Smooth muscle cell (in vitro differentiated cells): ENCODE measurements at regions not wholly inside any gene's neighbourhood (a gene's known extent, or its start where the extent isn't known, plus 50 kb on each side); places are given as distances from the start of the nearest gene placed in this dataset.

Source experiments
- DNase-seq: peaks from one replicate; lab custom pipeline; 2025; ENCODE audit not compliant: unreplicated experiment; lab: John Stamatoyannopoulos, UW
- H2AFZ ChIP-seq: fragments of 200-600 bp; sonication (generic); 2 replicates; pipeline ENCODE4 v1.6.0; 2016; ENCODE audit warnings: antibody characterized with exemption, low read depth, mild to moderate bottlenecking
- H3F3A ChIP-seq: fragments of 200-600 bp; sonication (generic); 2 replicates; pipeline ENCODE4 v1.6.0; 2017; ENCODE audit warnings: antibody characterized with exemption, low read depth
- H3K27ac ChIP-seq: fragments of 200-600 bp; sonication (generic); 2 replicates; pipeline ENCODE4 v1.5.1; 2016; ENCODE audit warnings: low read depth, mild to moderate bottlenecking
- H3K27me3 ChIP-seq: fragments of 200-600 bp; sonication (generic); 2 replicates; pipeline ENCODE4 v1.6.1; 2016; ENCODE audit warnings: low read depth, mild to moderate bottlenecking
- H3K36me3 ChIP-seq: fragments of 200-600 bp; sonication (generic); 2 replicates; pipeline ENCODE4 v1.5.1; 2016; ENCODE audit warnings: low read depth
- H3K4me1 ChIP-seq: fragments of 200-600 bp; sonication (generic); 2 replicates; pipeline ENCODE4 v1.5.1; 2016; ENCODE audit warnings: low read depth
- H3K4me2 ChIP-seq: fragments of 200-600 bp; sonication (generic); 2 replicates; pipeline ENCODE4 v1.6.0; 2016; ENCODE audit warnings: mild to moderate bottlenecking
- H3K4me3 ChIP-seq: fragments of 200-600 bp; sonication (generic); 2 replicates; pipeline ENCODE4 v1.5.1; 2016; ENCODE audit warnings: mild to moderate bottlenecking
- H3K79me2 ChIP-seq: fragments of 200-600 bp; sonication (generic); 2 replicates; pipeline ENCODE4 v1.6.0; 2016; ENCODE audit warnings: low read depth, mild to moderate bottlenecking
- H3K9ac ChIP-seq: fragments of 200-600 bp; sonication (generic); 2 replicates; pipeline ENCODE4 v1.6.0; 2016; ENCODE audit warnings: low read depth
- H3K9me3 ChIP-seq: fragments of 200-600 bp; sonication (generic); replicated peaks from 2 replicates; pipeline ENCODE4 v1.5.1; 2016; ENCODE audit warnings: low read depth
- H4K20me1 ChIP-seq: fragments of 200-600 bp; sonication (generic); 2 replicates; pipeline ENCODE4 v1.6.0; 2016; ENCODE audit warnings: low read depth
- WGBS: methylation state at CpG from one replicate; pipeline ENCODE4 v1.1.7; 2016; ENCODE audit warnings: low lambda C conversion rate; 5-methylcytosine and 5-hydroxymethylcytosine counted together
- TF ChIP-seq, protein P1 (sequence below): fragments of 200-600 bp; sonication (generic); IDR thresholded peaks from 2 replicates; pipeline ENCODE4 v1.5.1; 2017; ENCODE audit warnings: borderline replicate concordance, mild to moderate bottlenecking, antibody characterized with exemption; ENCODE audit not compliant: insufficient read depth, poor library complexity, severe bottlenecking

DNA sequence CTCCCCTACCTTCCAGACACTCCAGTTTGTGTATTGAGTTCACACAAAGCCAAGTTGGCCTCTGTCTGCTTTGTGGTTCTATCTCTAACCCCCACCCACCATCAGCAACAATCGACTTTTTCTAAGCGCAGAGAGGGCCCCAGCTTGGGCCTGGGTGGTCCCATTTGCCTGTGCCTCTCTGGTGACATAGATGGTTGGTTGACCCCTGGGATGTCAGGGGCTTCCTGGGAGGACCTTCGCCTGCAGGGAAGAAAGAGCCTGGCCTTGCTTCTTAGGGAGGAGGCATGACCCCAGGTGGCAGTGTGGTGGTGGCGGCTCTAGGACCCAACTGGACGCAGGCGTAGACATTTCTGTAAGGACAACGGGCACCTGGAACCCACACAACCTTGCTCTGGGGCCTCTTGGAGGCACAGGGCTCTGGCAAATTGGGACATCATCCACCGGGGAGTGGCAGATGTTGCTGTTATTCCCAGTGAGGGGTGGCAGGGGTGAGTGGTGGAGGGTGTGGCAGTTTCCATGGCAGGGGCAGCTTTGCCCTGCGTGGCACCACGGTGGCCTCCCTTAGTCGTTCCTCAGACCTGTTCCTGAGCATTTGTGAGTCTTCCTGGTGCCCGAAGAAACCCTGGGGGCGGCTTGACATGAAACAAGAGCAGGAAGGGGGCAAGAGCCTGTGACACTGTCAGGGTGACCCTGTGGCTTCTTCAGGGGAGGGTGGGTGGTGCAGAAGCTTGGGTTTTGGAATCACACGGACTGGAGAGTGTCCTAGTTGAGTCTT is 171.0 kb upstream of the IER5L start:
- Histone ChIP-seq H3K36me3 (no peaks in the 10 kb centered on the region), H3K27ac (no peak overlapping the region), H3K9ac (no peak overlapping the region), H4K20me1 (no peaks in the 10 kb centered on the region), H3K27me3 (no peaks in the 10 kb centered on the region), H3K4me3 (no peak overlapping the region), H3K4me1 (peaks cover 14% of the 10 kb centered on the region), H3K4me2 (no peak overlapping the region), H3K79me2 (no peaks in the 10 kb centered on the region), H2AFZ (no peak overlapping the region), H3K9me3 (no peaks in the 10 kb centered on the region), H3F3A (peaks cover 17% of the 10 kb centered on the region)
- no peak for DNase-seq
- WGBS: 88% methylated on average over 14 of the region's 14 CpGs
- TF ChIP-seq, protein P1, sequence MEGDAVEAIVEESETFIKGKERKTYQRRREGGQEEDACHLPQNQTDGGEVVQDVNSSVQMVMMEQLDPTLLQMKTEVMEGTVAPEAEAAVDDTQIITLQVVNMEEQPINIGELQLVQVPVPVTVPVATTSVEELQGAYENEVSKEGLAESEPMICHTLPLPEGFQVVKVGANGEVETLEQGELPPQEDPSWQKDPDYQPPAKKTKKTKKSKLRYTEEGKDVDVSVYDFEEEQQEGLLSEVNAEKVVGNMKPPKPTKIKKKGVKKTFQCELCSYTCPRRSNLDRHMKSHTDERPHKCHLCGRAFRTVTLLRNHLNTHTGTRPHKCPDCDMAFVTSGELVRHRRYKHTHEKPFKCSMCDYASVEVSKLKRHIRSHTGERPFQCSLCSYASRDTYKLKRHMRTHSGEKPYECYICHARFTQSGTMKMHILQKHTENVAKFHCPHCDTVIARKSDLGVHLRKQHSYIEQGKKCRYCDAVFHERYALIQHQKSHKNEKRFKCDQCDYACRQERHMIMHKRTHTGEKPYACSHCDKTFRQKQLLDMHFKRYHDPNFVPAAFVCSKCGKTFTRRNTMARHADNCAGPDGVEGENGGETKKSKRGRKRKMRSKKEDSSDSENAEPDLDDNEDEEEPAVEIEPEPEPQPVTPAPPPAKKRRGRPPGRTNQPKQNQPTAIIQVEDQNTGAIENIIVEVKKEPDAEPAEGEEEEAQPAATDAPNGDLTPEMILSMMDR: no peak

DNA sequence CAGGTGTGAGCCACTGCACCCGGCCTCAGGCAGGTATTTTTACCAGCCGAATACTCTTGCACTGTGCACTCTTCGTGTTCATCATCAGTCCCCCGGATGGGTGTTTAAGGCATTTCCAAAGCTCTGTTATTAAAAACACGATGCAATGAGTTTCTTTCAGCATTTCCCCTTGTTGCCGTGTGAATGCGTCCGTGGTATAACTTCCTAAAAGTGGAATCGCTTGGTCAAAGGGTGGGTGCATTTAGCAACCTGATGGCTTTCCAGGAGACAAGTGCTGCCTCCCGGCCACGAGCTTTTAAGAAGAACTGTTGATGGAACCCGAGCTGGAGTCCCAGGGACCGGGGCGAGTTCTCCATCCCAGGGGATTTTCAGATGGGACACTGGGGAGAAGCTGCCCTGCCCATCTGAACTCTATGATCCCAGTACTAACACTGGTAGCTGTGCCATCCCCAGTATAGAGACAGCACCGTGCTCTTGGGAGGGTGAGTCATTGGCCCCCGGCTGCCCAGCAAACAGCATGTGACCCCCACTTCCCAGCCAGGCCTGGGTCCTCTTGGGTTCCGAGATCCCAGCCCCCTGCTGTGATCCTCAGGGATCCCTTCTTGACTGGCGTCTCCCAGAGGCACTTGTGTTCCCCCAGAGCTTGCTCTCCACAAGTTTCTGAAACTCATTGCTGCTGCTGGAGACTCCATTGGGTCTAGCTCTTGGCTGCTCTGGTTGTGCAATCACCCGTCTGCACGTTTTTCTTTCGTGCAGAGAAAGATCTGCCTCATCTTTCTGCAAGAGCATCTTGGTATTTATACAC is 169.5 kb upstream of the IER5L start:
- H2AFZ ChIP-seq: no peak overlapping the region
- H3K9ac ChIP-seq: no peak overlapping the region
- WGBS: 76% methylated on average over 21 of the region's 21 CpGs

DNA sequence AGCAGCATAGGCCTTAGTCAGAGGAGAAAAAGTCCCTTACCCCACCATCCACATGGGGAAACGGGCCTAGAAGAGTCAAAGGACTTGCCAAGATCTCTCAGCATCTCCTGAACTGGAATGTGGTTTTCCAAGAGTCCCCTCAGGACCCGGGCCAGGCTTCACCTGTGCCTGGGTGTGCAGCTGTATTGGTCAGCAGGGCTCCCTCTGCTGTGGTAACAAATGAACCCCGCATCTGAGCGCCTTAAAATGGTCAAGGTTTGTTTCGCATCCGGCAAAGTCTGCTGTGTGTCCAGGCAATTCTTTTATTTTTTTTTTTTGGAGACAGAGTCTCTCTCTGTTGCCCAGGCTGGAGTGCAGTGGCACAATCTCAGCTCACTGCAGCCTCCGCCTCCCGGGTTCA is 168.0 kb upstream of the IER5L start:
- 97% methylated on average over 8 of the region's 8 CpGs for WGBS
- H3F3A ChIP-seq: peaks cover 22% of the 10 kb centered on the region

More for the DNA sequence above, 169.5 kb upstream of the IER5L start:
- Histone ChIP-seq H3F3A (peaks cover 22% of the 10 kb centered on the region), H3K36me3 (no peaks in the 10 kb centered on the region), H4K20me1 (no peaks in the 10 kb centered on the region), H3K79me2 (no peaks in the 10 kb centered on the region), H3K27ac (no peak overlapping the region), H3K4me2 (no peak overlapping the region), H3K4me1 (peaks cover 2% of the 10 kb centered on the region), H3K27me3 (no peaks in the 10 kb centered on the region), H3K9me3 (no peaks in the 10 kb centered on the region), H3K4me3 (no peak overlapping the region)
- TF ChIP-seq, protein P1: no peak
- DNase-seq: no peak

More for the DNA sequence above, 168.0 kb upstream of the IER5L start:
- no peak overlapping the region for H3K27ac ChIP-seq
- H2AFZ ChIP-seq: no peak overlapping the region
- H3K27me3 ChIP-seq: no peaks in the 10 kb centered on the region
- H3K36me3 ChIP-seq: no peaks in the 10 kb centered on the region
- H3K9ac ChIP-seq: no peak overlapping the region
- H3K4me1 ChIP-seq: peaks cover 2% of the 10 kb centered on the region
- TF ChIP-seq, protein P1: no peak
- no peak for DNase-seq
- no peaks in the 10 kb centered on the region for H4K20me1 ChIP-seq
- no peaks in the 10 kb centered on the region for H3K9me3 ChIP-seq
- H3K4me3 ChIP-seq: no peak overlapping the region
- H3K79me2 ChIP-seq: no peaks in the 10 kb centered on the region
- H3K4me2 ChIP-seq: no peak overlapping the region
